ENCODE measurements at regions not wholly inside any gene's neighbourhood (a gene's known extent, or its start where the extent isn't known, plus 50 kb on each side); places are given as distances from the start of the nearest gene placed in this dataset. TPM values are rescaled to one million over a fixed set of nuclear protein-coding genes. Genes with fewer than 3 reads are reported as not detected.

DNA sequence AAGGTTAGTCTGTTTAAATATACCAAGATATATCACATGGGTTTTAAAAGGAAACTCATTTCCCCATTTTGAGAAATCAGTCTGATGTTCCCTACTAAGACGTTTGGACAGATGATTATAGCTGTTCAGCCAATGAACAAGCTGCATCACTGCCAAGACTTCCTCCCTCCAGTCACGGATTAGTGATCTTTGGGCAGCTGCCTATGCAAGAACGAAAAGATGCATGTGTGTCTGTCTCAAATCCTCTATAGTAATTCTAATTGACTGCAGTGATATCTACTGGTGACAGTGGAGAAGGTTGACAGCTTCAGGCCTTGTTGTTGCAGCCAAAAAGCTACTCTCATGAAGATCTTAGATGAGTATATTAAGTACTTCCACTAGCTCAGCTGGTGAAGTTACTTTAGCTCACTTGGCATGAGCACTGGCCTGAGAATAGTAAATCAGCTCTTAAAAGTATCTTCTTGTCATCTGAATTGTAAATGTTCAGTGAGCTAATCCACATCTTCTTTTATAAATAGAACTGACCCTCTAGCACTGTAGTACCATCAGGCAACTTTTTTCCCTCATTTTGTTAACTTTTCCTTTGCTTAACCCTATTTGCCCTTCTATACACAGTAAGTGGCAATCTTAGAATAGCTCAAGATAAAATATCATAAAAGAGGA is 134.5 kb upstream of the PCDH10 start:
- DNase-seq (ENCODE audit: low spot score) = no peak

DNA sequence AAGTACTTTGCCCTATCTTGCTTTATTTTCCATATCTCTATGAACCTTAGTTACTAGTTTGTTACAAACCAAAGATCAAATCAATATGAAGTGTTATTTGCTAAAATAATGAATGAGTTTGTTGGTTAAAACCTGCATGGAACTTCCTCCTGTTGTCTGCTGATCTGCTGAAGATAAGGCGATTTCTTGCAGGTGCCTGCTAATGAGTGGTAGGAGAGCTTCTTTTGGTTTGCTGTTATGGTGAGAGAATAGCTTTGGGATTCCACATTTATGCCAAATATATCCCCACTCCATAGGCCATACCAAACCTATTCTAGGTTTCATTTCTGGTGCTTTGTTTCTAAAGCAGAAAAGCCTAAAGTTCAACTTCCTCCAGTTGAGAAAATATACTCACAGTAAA is 103.8 kb upstream of the PCDH10 start:
- no peak for DNase-seq (ENCODE audit: low spot score)

DNA sequence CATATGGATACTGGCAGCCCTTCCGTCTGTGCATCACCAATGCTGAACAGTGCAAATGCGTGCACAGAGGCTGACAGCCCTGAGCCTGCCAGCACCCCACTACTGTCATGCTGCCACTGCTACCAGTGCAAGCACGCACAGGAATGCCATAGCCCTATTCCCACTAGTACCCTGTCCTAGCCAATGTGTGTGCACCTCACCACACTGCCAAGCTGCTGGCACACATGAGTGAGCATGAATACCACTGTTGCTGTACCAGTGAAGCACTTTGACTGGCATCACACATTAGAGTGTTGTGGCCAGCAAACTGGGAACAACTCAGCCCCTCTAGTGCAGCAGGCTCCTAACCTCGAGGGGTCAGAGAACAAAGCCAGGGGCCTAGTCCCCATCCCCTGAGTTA is 102.9 kb upstream of the PCDH10 start:
- DNase-seq (ENCODE audit: low spot score) = no peak

DNA sequence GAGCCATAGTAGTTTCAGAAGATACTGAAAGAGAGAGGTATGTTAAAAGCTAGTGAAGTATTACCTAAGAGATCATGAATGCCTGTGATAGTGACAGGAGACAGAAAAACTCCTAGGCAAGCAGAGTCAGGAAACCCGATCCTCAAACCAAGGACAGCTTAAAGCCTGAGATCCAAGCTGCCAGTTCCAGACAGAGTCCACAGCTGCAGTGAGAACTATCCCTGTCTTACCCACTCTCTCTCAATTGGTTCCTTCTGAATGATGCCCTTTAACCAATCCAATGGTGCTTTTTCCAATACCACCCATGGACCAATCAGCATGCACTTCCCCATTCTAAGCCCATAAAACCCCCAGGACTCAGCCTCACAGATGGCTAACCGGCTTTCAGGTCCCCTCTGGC is 90.4 kb upstream of the PCDH10 start:
- no peak for DNase-seq (ENCODE audit: low spot score)

DNA sequence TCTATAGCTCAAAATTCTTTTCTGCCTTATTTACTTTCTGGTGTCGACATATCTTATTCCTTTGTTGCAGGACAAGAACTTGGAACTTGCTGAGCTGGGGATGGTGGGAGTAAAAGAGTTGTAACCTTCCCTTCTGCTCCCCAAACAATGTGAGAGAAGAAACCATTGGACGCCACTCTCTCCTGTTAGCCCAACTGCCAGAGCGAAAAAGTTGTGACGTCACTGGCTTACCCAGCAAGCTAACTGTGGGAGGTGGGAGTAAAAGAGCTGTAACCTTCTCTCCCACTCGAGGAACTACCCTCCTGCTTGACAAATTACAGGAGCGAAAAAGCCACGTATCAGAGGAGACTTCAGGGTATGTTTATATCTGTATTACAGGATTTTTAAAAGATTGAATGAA is 90.0 kb upstream of the PCDH10 start:
- no peak for DNase-seq (ENCODE audit: low spot score)

DNA sequence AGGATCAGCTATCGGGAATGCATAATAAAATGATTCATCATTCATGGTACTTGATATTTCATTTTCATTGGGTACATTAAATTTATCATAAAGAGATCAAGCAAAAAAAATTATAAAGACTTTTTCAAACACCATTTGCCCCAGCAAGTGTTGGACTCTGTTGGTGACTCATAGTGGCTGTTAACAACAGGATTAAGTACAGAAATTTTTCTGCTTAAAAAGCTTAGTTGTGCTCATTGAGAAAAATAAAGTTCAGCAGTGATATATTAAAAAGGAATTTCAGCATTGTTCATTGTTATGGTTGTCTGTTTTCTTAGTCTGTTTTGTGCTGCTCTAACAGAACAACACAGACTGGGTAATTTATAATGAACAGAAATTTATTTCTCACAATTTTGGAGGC is 86.2 kb upstream of the PCDH10 start:
- no peak for DNase-seq (ENCODE audit: low spot score)

DNA sequence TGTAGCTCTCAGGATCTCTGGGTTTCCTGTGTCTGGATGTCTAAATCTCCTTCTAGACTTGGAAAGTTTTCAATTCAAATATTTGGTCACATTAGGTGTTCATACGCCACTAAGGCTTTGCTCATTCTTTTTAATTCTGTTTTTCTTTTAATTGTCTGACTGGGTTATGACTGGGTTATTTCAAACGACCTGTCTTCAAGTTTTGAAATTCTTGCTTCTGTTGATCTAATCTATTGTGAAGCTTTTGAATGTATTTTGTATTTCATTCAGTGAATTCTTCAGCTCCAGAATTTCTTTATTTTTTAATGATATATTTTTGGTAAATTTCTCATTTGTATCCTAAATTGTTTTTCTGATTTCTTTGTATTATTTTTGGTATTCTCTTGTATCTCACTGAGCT is 81.0 kb upstream of the PCDH10 start:
- no peak for DNase-seq (ENCODE audit: low spot score)

DNA sequence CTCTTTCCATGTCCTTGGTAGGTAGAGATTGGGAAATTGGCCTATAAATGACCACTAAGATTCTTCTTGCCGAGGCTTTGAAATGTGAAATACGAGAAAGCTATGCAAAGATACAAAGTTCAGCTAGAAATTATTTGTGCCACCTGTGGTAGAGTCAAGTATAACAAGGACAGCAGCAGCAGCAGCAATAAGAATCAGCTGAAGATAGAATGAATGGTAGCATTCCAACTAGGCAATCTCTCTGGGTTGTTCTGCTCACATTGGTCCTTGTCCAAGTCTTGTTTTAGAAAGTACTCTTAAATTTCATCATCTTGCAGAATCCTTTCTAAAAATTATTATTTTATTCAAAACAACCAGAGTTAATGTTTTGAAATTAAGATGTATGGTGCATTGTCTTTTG is 67.8 kb upstream of the PCDH10 start:
- DNase-seq (ENCODE audit: low spot score) = peak; percentile 7

DNA sequence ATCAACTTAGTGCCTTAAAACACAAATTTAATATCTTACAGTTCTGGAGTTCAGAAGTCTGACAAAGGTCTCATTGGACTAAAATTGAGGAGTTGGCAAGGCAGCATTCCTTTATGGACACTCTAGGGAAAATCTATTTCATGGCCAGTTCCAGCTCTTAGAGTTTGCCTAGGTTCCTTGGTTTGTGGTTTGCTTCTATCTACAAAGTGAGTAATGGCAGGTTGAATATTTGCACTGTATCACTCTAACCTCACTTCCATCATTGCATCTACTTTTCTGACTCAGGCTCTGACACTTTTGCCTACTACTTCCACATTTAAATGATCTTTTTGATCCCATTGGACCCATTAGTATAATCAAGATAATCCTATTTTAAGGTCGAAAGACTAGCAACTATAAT is 64.7 kb upstream of the PCDH10 start:
- no peak for DNase-seq (ENCODE audit: low spot score)

DNA sequence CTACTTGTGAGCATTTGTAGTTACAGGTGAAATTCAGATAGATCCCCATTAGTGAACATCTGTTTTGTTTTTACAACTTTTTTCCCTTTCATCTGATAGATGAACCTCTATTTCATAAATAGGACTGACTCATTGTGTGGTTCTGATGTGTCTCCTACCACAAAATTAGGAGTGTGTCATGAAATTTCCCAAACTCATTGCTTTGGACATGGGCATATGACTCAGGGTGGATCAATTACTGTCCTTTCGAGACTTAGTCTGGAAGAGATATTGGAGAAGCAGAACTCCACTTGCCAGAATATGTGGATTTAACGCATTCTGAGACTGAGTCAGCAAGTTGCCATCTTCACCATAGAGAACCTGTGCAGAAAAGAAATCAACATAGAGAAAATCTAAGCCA is 53.5 kb upstream of the PCDH10 start:
- DNase-seq (ENCODE audit: low spot score) = no peak

DNA sequence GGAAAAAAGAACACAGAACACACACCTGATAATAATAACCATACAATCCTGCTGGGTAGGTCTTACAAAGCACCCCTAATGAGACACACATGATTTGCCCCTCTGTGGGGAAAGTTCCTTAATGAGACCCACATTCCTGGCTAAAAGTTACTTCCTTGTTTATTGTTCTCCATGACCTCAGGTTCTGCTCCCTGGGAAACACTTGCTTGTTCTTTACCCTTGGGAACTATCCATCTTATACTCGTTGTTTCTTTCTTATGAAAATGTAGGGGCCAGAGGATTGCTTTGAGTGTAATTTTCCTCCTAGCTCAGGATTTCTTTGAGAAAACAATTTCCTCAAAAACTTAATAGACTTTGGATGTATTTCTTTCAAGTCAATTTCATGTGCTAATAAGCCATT is 52.1 kb upstream of the PCDH10 start:
- no peak for DNase-seq (ENCODE audit: low spot score)

Small RNAs in the stretch of these regions (small RNA-seq; reads per million reads assigned to genes)
- not detected for gene AC096711.1

Measured in HT-29 (cell line).